ENCODE measurements at regions not wholly inside any gene's neighbourhood (a gene's known extent, or its start where the extent isn't known, plus 50 kb on each side); places are given as distances from the start of the nearest gene placed in this dataset.

- TF ChIP-seq REST (IDR thresholded peaks at IDR 0.05; ENCODE audit: low read depth, low read length) (no peak), MTA3 (IDR thresholded peaks at IDR 0.05; ENCODE audit: borderline replicate concordance, low read length) (no peak), IRF4 (IDR thresholded peaks at IDR 0.05; ENCODE audit: low read depth, low read length) (no peak)
- TF ChIP-seq, protein P1, sequence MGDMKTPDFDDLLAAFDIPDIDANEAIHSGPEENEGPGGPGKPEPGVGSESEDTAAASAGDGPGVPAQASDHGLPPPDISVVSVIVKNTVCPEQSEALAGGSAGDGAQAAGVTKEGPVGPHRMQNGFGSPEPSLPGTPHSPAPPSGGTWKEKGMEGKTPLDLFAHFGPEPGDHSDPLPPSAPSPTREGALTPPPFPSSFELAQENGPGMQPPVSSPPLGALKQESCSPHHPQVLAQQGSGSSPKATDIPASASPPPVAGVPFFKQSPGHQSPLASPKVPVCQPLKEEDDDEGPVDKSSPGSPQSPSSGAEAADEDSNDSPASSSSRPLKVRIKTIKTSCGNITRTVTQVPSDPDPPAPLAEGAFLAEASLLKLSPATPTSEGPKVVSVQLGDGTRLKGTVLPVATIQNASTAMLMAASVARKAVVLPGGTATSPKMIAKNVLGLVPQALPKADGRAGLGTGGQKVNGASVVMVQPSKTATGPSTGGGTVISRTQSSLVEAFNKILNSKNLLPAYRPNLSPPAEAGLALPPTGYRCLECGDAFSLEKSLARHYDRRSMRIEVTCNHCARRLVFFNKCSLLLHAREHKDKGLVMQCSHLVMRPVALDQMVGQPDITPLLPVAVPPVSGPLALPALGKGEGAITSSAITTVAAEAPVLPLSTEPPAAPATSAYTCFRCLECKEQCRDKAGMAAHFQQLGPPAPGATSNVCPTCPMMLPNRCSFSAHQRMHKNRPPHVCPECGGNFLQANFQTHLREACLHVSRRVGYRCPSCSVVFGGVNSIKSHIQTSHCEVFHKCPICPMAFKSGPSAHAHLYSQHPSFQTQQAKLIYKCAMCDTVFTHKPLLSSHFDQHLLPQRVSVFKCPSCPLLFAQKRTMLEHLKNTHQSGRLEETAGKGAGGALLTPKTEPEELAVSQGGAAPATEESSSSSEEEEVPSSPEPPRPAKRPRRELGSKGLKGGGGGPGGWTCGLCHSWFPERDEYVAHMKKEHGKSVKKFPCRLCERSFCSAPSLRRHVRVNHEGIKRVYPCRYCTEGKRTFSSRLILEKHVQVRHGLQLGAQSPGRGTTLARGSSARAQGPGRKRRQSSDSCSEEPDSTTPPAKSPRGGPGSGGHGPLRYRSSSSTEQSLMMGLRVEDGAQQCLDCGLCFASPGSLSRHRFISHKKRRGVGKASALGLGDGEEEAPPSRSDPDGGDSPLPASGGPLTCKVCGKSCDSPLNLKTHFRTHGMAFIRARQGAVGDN (IDR thresholded peaks at IDR 0.05): no peak
Observed at GRCh38 chr18:45328811-45329210, 286.5 kb upstream of the SLC14A2 start (continued).

- H3K4me1 ChIP-seq (ENCODE audit: control insufficient read depth, insufficient read depth, low read length): no peaks in the 10 kb centered on the region
- H3K79me2 ChIP-seq (ENCODE audit: control insufficient read depth, insufficient read depth, low read length): no peaks in the 10 kb centered on the region
- no peaks in the 10 kb centered on the region for H3K27me3 ChIP-seq (replicated peaks in 1 of 2; ENCODE audit: control insufficient read depth in 2 of 2, insufficient read depth in 2 of 2, low read length in 1 of 2)
- POLR2A ChIA-PET: no interaction called here
- in situ Hi-C loops (cut with MboI): no loop called here
- no peak for TF ChIP-seq ZNF384 (IDR thresholded peaks at IDR 0.05; ENCODE audit: borderline replicate concordance, low read depth, low read length)
- intact Hi-C loops (cut with micrococcal nuclease; ENCODE audit: unreplicated experiment): no loop called here
- CTCF ChIA-PET: no interaction called here
- ATAC-seq (no peak), FAIRE-seq (no peak), DNase-seq (ENCODE audit: low read depth, low spot score) (no peak)
- no peak overlapping the region for H2AFZ ChIP-seq (ENCODE audit: control insufficient read depth, low read depth, low read length)
- H3K36me3 ChIP-seq (ENCODE audit: control insufficient read depth in 2 of 2, insufficient read depth in 2 of 2, low read length in 1 of 2): no peaks in the 10 kb centered on the region
- no peak overlapping the region for H3K27ac ChIP-seq (ENCODE audit: control insufficient read depth, insufficient read depth)
- no TSS peak for BruUV-seq (replicated peaks)
- no peaks in the 10 kb centered on the region for H4K20me1 ChIP-seq (ENCODE audit: control insufficient read depth, insufficient read depth)
- no peak overlapping the region for H3K4me3 ChIP-seq
- SMC1A ChIA-PET (ENCODE audit: uncharacterized antibody, unreplicated experiment): no interaction called here
- H3K9me3 ChIP-seq (replicated peaks; ENCODE audit: control insufficient read depth, insufficient read depth, low read length): no peaks in the 10 kb centered on the region
- RAD21 ChIA-PET (ENCODE audit: unreplicated experiment): no interaction called here
- no peak overlapping the region for H3K4me2 ChIP-seq (ENCODE audit: control insufficient read depth, insufficient read depth)
- no peak overlapping the region for H3K9ac ChIP-seq (ENCODE audit: control insufficient read depth, insufficient read depth, low read length)
Observed at GRCh38 chr18:45329316-45329715, 286.0 kb upstream of the SLC14A2 start.

Data from GM12878 (cell line).